Tibial nerve (tissue), 4 donors: ENCODE measurements at regions not wholly inside any gene's neighbourhood (a gene's known extent, or its start where the extent isn't known, plus 50 kb on each side); places are given as distances from the start of the nearest gene placed in this dataset.

Experiments
- CTCF ChIP-seq, 5 experiments: fragments of 200-600 bp in 3 of 5; fragments of 450-650 bp in 2 of 5; sonication (generic) in 3 of 5; IDR thresholded peaks; one replicate each; pipeline ENCODE4 v1.5.1; 2016 to 2019; ENCODE audit warnings: antibody characterized with exemption in 5 of 5, mild to moderate bottlenecking in 3 of 5, moderate library complexity in 2 of 5
- EP300 ChIP-seq, 2 donors: sonication (generic); formaldehyde crosslinking; IDR thresholded peaks; one replicate each; pipeline ENCODE4 v1.6.1; 2017; ENCODE audit warnings: antibody characterized with exemption in 2 of 2, mild to moderate bottlenecking in 1 of 2
- POLR2A ChIP-seq, 2 donors: fragments of 450-650 bp; IDR thresholded peaks; one replicate each; pipeline ENCODE4 v1.6.1; 2017; ENCODE audit warnings: antibody characterized with exemption in 2 of 2, mild to moderate bottlenecking in 2 of 2, moderate library complexity in 2 of 2

DNA sequence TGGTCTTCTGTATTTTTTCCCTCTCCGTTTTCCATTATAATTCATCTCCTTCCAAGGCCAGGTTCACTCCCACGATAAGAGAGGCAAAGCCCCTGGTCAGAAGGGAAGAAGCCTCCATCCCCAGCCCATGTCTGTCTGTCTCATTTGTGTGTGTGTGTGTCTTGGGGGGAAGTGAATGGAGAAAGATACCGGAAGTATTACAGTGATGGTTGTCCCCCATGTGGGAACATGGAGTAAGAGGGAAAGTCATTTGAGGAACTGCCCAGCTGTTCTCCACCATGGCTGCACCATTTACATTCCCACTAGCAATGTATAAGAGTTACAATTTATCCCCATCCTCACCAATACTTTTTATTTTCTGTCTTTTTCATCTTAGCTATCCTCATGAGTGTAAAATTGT lies 113.6 kb upstream of the ATP8B1 start:
- no peak for TF ChIP-seq CTCF (IDR thresholded peaks at IDR 0.05)
- no peak for TF ChIP-seq POLR2A (IDR thresholded peaks at IDR 0.05)
- TF ChIP-seq EP300 (IDR thresholded peaks at IDR 0.05) = no peak
